Adrenal gland (tissue), 9 donors: ENCODE measurements at regions not wholly inside any gene's neighbourhood (a gene's known extent, or its start where the extent isn't known, plus 50 kb on each side); places are given as distances from the start of the nearest gene placed in this dataset.

Experiments used
- DNase-seq, 7 donors: peaks; one replicate each; pipeline ENCODE4 v3.0.0-alpha.2; 2019 to 2020
- H3K27ac ChIP-seq, 5 donors: fragments of 200-600 bp; sonication (generic) in 4 of 5; 1 replicate in 3 of 5; 2 replicates in 2 of 5; pipeline versions ENCODE4 v1.5.1 to v1.8.0; 2016 to 2020; ENCODE audit warnings: mild to moderate bottlenecking in 1 of 5
- H3K27me3 ChIP-seq: fragments of 200-600 bp; 2 replicates; pipeline ENCODE4 v1.8.0; 2021
- H3K36me3 ChIP-seq, 2 donors: fragments of 200-600 bp; replicated peaks in 1 of 2; 1 replicate in 1 of 2; 2 replicates in 1 of 2; pipeline versions ENCODE4 v1.5.1 to v1.8.0; 2018 to 2022
- H3K4me1 ChIP-seq, 2 donors: fragments of 200-600 bp; replicated peaks in 1 of 2; 1 replicate in 1 of 2; 2 replicates in 1 of 2; pipeline versions ENCODE4 v1.5.1 to v1.8.0; 2018 to 2021
- H3K4me3 ChIP-seq, 4 donors: fragments of 200-600 bp; sonication (generic) in 3 of 4; one replicate each; pipeline ENCODE4 v1.5.1; 2016 to 2018
- H3K9me3 ChIP-seq, 3 donors: fragments of 200-600 bp; sonication (generic) in 1 of 3; replicated peaks in 1 of 3; 1 replicate in 2 of 3; 2 replicates in 1 of 3; pipeline versions ENCODE4 v1.5.1 to v1.8.0; 2016 to 2021
- POLR2A ChIP-seq, 2 donors: fragments of 450-650 bp; IDR thresholded peaks; one replicate each; pipeline ENCODE4 v1.6.1; 2017; ENCODE audit warnings: antibody characterized with exemption in 2 of 2, mild to moderate bottlenecking in 2 of 2, moderate library complexity in 1 of 2
- WGBS, 4 donors: extraction: QIAGEN DNeasy Blood & Tissue Kit in 2 of 4; methylation state at CpG; one replicate each; pipeline versions ENCODE4 v1.1.5 to v1.1.7; 2013 to 2017; 5-methylcytosine and 5-hydroxymethylcytosine counted together
- intact Hi-C, 2 donors: fragments of 100-400 bp; cut with DNase I; formaldehyde crosslinking; loops; one replicate each; pipeline versions ENCODE4 v1.14.1 to v1.15.0; 2022 to 2023
- TF ChIP-seq, protein P1 (sequence below), 6 experiments: fragments of 450-650 bp in 4 of 6; fragments of 200-600 bp in 2 of 6; sonication (generic) in 1 of 6; IDR thresholded peaks; 1 replicate in 5 of 6; 2 replicates in 1 of 6; pipeline versions ENCODE4 v1.5.1 to v1.8.0; 2016 to 2021; ENCODE audit warnings: antibody characterized with exemption in 6 of 6, mild to moderate bottlenecking in 2 of 6, moderate library complexity in 1 of 6
- donor health status: healthy with polysubstance abuse.
- donor health status: Bipolar disorder and iron deficiency.
- donor health status: DM: yes; HTN: yes; CAD: no.
- donor health status: DM: no; HTN: no; CAD: no.
- donor health status: DM: no; HTN: no; CAD: no.

DNA sequence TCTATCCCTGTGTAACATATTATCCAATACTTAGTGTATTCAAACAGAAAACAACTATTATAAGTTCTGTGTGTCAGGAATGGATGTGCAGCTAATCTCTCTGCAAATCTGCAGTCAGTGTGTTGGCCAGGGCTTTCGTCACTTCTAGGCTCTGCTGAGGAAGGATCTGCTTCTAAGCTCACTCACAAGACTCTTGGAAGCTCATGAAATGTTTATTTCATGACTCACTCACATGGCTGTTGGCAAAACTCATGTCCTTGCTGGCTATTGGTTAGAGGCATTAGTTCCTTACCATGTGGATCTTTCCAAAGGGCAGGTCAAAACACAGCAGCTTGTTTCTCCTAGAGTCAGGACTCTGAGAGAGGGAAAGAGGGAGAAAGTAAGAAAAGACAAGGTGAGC, 367.4 kb upstream of the SMARCA2 start:
- WGBS, 4 donors = 20 to 57% (median 35%) methylated on average over 1 of the region's 1 CpG
- intact Hi-C loops = no loop called here

DNA sequence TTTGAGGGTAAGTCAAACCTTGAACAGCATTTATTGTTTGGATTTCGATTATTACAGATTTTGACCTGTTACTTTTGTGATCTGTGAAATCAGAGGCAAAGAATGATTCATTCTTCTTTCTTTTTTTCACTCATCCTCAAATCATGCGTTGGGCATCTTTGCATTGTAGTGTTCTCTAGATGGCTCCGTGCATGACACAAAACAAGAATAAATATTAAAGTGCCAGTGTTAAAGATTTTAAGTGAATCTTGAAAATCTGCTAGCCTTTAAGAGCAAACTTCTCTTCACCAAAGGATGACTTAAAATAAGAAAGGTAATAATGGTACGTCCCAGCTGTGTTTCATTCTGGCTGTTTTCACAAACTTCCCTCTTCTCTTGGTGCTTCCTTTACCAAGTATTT, 361.9 kb upstream of the SMARCA2 start:
- TF ChIP-seq POLR2A (IDR thresholded peaks at IDR 0.05) = no peak
- TF ChIP-seq, protein P1, sequence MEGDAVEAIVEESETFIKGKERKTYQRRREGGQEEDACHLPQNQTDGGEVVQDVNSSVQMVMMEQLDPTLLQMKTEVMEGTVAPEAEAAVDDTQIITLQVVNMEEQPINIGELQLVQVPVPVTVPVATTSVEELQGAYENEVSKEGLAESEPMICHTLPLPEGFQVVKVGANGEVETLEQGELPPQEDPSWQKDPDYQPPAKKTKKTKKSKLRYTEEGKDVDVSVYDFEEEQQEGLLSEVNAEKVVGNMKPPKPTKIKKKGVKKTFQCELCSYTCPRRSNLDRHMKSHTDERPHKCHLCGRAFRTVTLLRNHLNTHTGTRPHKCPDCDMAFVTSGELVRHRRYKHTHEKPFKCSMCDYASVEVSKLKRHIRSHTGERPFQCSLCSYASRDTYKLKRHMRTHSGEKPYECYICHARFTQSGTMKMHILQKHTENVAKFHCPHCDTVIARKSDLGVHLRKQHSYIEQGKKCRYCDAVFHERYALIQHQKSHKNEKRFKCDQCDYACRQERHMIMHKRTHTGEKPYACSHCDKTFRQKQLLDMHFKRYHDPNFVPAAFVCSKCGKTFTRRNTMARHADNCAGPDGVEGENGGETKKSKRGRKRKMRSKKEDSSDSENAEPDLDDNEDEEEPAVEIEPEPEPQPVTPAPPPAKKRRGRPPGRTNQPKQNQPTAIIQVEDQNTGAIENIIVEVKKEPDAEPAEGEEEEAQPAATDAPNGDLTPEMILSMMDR (IDR thresholded peaks at IDR 0.05) = no peak
- intact Hi-C loops = no loop called here
- Histone ChIP-seq H3K9me3 (no peaks in the 10 kb centered on the region), H3K4me1 (no peaks in the 10 kb centered on the region), H3K27ac (no peak overlapping the region), H3K27me3 (no peaks in the 10 kb centered on the region), H3K36me3 (no peaks in the 10 kb centered on the region), H3K4me3 (no peak overlapping the region)
- 54 to 67% (median 60%) methylated on average over 4 of the region's 4 CpGs for WGBS, 4 donors
- DNase-seq = no peak

More for the DNA sequence above, 367.4 kb upstream of the SMARCA2 start:
- peaks cover 6% of the 10 kb centered on the region for H3K27me3 ChIP-seq
- H3K27ac ChIP-seq = no peak overlapping the region
- no peaks in the 10 kb centered on the region for H3K4me1 ChIP-seq
- no peaks in the 10 kb centered on the region for H3K9me3 ChIP-seq
- H3K36me3 ChIP-seq = no peaks in the 10 kb centered on the region
- no peak overlapping the region for H3K4me3 ChIP-seq
- DNase-seq = peak in 3 of 7 donors; percentile 9 to 20 (median 13)
- TF ChIP-seq, protein P1 (IDR thresholded peaks at IDR 0.05) = no peak
- TF ChIP-seq POLR2A (IDR thresholded peaks at IDR 0.05) = no peak

DNA sequence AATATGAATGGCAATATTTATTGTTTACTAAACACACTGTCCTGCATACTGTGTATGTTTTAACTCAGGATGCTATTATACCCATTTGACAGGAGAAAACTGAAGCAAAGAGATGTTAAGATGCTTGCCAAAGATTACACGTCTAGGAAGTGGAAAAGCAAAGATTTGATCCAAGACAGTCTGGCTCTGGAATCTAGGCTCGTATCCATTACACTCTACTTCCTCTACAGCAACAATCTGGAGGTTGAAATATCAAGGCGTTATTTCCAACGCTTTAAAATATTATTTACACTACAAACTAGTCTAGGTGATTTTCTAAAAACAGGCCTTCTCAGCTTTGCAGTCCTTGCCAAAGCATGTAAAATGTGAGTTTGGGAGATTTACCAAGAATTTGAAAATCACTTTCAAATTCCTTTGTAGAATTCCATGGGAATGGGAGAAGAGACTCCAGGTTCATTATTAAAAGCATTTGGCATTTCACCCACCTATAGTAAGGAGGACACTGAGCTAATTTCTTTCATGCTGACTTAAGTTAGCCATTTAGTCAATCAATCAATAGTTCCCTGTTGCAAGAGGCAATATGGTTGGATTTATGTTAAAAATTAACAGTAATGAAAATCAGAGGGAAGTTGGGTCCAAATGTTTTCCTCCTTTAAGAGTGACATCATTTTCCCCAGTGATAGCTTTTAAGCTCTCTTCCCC, 356.3 kb upstream of the SMARCA2 start:
- intact Hi-C loops = no loop called here
- H3K9me3 ChIP-seq = no peaks in the 10 kb centered on the region
- no peaks in the 10 kb centered on the region for H3K36me3 ChIP-seq
- 69 to 79% (median 74%) methylated on average over 4 of the region's 4 CpGs for WGBS, 4 donors
- no peak for TF ChIP-seq POLR2A (IDR thresholded peaks at IDR 0.05)
- TF ChIP-seq, protein P1 (IDR thresholded peaks at IDR 0.05) = no peak
- no peak for DNase-seq
- H3K4me3 ChIP-seq = no peak overlapping the region
- no peaks in the 10 kb centered on the region for H3K27me3 ChIP-seq
- H3K4me1 ChIP-seq = no peaks in the 10 kb centered on the region
- H3K27ac ChIP-seq = no peak overlapping the region

DNA sequence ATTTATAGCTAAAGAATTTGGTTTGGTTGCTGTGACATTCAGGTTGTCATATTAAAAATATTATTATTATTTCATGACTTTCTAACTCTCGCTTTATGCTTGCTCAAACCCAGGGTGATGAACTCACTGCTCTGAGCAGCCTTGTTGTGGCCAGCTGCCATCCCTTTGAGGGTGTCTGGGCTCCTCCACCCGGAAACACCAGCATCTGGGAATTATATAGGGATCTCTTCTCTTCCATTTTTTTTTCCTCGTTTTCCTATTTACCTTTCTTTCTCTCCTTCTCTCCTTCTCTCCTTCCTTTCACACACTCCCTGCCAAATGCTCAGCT, 355.8 kb upstream of the SMARCA2 start:
- H3K4me3 ChIP-seq = no peak overlapping the region
- H3K27ac ChIP-seq = no peak overlapping the region
- 53 to 58% (median 54%) methylated on average over 3 of the region's 3 CpGs for WGBS, 4 donors
- H3K4me1 ChIP-seq = no peaks in the 10 kb centered on the region
- no peak for TF ChIP-seq POLR2A (IDR thresholded peaks at IDR 0.05)
- TF ChIP-seq, protein P1 (IDR thresholded peaks at IDR 0.05) = no peak
- intact Hi-C loops = no loop called here
- H3K36me3 ChIP-seq = no peaks in the 10 kb centered on the region
- H3K27me3 ChIP-seq = no peaks in the 10 kb centered on the region
- DNase-seq = no peak
- no peaks in the 10 kb centered on the region for H3K9me3 ChIP-seq
